Left cardiac atrium (tissue), 4 donors: ENCODE measurements at regions not wholly inside any gene's neighbourhood (a gene's known extent, or its start where the extent isn't known, plus 50 kb on each side); places are given as distances from the start of the nearest gene placed in this dataset.
"Not testable (repeated sequence)": the region's sequence is repeated elsewhere in the genome, so short reads cannot be mapped to it uniquely, and the experiment has no call there.

Experiments
- ATAC-seq, 2 donors: fragments of 200-7000 bp; cut with Tn5 transposase; one replicate each; pipeline ENCODE4 v1.9.1; 2020; ENCODE audit warnings: mild to moderate bottlenecking in 2 of 2, moderate library complexity in 2 of 2
- DNase-seq: peaks from one replicate; pipeline ENCODE4 v3.0.0-alpha.2; 2020
- intact Hi-C, 2 donors: fragments of 100-400 bp; cut with DNase I; formaldehyde crosslinking; loops; one replicate each; pipeline versions ENCODE4 v1.14.1 to v1.15.1; 2022 to 2023
- donor health status: DM: no; HTN: yes; CAD: no.
- donor health status: DM: no; HTN: yes; CAD: no; lungs with severe emphysema.
- donor health status: DM: yes; HTN: yes; CAD: no.
- donor health status: Dilated cardiomyopathy.

DNA sequence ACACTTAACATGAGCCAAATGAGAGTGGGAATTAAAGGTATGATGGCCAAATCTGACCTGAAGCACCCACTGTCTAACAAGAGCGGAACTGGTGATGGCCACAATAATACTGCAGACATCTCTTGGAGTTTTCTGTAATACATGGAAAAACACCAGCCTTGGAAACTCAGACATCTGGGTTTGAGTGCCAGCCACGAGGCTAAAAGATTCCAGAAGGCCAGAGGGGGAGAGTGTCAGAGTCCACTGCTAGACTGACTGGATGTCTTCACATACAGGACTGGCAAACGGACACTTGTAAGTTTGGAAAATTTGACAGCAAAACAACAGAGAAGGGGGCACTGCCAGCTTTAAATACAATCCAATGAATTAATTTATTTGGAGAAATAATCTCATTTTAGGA, 175.1 kb downstream of the ADSS2 start:
- intact Hi-C loops: loop anchor here in 1 of 2 donors (10.0 kb wide), 1 partner anchor 222 kb away; the partner anchor contains the start of gene ZBTB18

GRCh38 chr1:244280201-244280600, 171.5 kb downstream of the ADSS2 start:
- intact Hi-C loops: no loop called here
- no peak for DNase-seq
- no peak for ATAC-seq

More for the DNA sequence above, 175.1 kb downstream of the ADSS2 start:
- ATAC-seq (no peak), DNase-seq (no peak)

GRCh38 chr1:244280859-244281258, 170.8 kb downstream of the ADSS2 start:
- ATAC-seq: no peak
- intact Hi-C loops: no loop called here

DNA sequence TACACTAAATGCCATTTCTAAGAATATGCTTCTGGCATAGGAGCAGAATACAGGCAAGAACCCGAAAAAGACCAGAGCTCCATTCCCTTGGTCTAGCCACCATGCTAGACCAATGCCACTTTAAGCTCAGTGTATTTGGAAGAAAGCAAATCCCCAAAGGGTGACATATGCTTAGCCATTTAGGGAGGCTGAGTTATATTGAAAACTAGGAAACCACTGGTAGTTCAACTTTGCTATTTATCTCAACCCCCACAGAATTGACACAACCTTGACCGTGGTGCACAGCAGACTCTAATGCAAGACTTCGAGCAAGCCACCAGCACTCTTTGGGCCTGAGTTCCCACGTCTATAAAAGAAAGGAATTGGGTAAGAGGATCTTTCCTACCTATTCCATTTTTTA, 167.9 kb downstream of the ADSS2 start:
- intact Hi-C loops: no loop called here
- DNase-seq (no peak), ATAC-seq (no peak)

More at GRCh38 chr1:244280859-244281258, 170.8 kb downstream of the ADSS2 start:
- no peak for DNase-seq

GRCh38 chr1:244284641-244285156, 167.0 kb downstream of the ADSS2 start:
- intact Hi-C loops: no loop called here
- DNase-seq (no peak), ATAC-seq (no peak)

GRCh38 chr1:244286341-244286740, 165.4 kb downstream of the ADSS2 start:
- ATAC-seq: no peak
- intact Hi-C loops: no loop called here
- no peak for DNase-seq

DNA sequence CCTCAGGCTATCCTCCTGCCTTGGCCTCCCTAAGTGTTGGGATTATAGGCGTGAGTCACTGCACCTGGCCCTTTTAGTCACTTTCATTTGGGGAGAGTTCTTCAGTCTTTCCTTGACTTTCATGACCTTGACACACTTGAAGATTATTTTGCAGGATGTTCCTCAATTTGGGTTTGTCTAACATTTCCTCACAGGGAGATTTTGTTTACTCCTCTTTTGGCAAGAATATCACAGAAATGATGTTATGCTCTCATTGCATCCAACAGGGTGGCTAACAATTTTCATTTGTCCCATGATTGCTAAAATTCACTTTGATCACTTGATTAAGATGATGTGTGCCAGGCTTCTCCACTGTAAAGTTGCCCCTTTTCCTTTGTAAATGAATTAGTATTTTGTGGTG, 164.0 kb downstream of the ADSS2 start:
- intact Hi-C loops: no loop called here
- DNase-seq: no peak
- no peak for ATAC-seq

DNA sequence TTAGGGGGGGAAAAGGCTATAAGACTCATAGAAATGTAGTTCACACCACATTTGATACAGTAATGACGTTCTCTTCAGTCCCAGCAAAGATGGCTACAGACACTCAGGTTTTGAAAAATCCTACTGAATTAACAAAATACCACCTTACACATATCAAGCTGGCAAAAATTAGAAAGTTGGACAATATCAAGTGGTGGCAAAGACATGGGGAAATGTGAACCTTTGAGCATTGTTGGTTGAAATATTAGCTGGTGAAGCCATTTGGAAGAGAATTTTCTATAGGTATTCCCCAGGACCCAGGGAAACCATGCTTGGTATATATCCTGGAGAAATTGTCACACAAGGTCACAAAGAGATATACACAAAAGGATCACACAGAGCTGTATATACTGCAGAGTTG, 163.0 kb downstream of the ADSS2 start:
- ATAC-seq (no peak), DNase-seq (no peak)
- intact Hi-C loops: no loop called here

GRCh38 chr1:244289991-244290785, 161.5 kb downstream of the ADSS2 start:
- no peak for DNase-seq
- intact Hi-C loops: no loop called here
- no peak for ATAC-seq

- ATAC-seq (no peak), DNase-seq (no peak)
- intact Hi-C loops: no loop called here
Observed at GRCh38 chr1:244291236-244292201, 160.2 kb downstream of the ADSS2 start.

DNA sequence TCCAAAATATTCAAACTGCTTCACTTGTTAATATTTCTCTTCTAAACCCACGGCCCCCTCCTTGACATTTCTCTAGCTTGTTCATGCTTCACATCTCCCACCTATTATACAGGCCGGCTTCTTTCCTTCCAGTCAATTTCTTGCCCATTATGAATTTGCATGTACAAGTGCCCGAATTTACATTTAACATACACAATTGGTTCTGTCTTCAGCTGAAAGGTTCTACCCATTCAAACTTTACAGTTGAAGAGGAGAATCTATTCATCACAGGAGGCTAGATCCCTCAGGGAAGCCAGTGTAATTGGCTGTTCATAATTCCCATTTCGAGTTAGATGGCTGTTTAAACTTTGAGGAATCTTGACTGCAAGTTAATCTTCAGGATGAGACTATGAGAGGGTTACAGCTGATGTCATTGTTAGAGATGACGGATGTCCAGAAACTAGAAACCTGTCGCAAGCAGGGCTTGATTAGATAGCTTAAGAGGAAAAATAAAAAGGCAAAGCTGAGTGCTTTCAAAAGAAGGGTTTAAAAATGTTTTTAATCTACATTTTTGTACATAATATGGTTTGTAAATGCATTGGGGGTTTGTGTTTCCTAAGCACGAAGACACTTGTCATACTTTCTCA, 157.0 kb downstream of the ADSS2 start:
- DNase-seq (no peak), ATAC-seq (no peak)
- intact Hi-C loops: no loop called here

GRCh38 chr1:244296003-244296402, 155.7 kb downstream of the ADSS2 start:
- intact Hi-C loops: no loop called here
- ATAC-seq (no peak), DNase-seq (no peak)

GRCh38 chr1:244296447-244296846, 155.3 kb downstream of the ADSS2 start:
- intact Hi-C loops: no loop called here
- no peak for DNase-seq
- no peak for ATAC-seq

- ATAC-seq (no peak), DNase-seq (no peak)
- intact Hi-C loops: no loop called here
Observed at GRCh38 chr1:244297087-244297486, 154.6 kb downstream of the ADSS2 start.

- intact Hi-C loops: no loop called here
- no peak for DNase-seq
- no peak for ATAC-seq
Observed at GRCh38 chr1:244297616-244298015, 154.1 kb downstream of the ADSS2 start.

- intact Hi-C loops, ATAC-seq: not testable (repeated sequence)
Observed at GRCh38 chr1:244300029-244300375, 151.7 kb downstream of the ADSS2 start.

DNA sequence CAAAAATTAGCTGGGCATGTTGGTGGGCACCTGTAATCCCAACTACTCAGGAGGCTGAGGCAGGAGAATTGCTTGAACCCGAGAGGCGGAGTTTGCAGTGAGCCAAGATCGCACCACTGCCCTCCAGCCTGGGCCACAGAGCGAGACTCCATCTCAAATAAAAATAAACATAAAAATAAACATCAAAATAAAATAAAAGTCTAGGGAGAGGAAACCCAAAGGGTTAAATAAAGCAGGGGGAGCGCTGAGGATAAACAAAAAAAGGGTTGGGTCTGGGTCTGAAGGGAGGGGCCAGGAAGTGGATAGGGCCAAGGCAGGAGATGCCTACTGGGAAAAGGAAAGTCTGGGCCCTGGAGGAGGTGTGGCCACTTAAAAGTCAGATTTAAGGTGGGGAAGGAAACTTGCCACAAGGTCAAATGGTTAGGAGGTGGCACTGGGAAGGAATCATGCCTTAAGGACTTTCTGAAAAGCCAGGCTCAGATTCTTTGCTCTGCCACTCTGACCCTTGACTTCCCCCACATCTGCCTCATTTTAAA, 150.0 kb downstream of the ADSS2 start:
- DNase-seq (no peak), ATAC-seq (no peak)
- intact Hi-C loops: no loop called here

More at GRCh38 chr1:244300029-244300375, 151.7 kb downstream of the ADSS2 start:
- DNase-seq: not testable (repeated sequence)

DNA sequence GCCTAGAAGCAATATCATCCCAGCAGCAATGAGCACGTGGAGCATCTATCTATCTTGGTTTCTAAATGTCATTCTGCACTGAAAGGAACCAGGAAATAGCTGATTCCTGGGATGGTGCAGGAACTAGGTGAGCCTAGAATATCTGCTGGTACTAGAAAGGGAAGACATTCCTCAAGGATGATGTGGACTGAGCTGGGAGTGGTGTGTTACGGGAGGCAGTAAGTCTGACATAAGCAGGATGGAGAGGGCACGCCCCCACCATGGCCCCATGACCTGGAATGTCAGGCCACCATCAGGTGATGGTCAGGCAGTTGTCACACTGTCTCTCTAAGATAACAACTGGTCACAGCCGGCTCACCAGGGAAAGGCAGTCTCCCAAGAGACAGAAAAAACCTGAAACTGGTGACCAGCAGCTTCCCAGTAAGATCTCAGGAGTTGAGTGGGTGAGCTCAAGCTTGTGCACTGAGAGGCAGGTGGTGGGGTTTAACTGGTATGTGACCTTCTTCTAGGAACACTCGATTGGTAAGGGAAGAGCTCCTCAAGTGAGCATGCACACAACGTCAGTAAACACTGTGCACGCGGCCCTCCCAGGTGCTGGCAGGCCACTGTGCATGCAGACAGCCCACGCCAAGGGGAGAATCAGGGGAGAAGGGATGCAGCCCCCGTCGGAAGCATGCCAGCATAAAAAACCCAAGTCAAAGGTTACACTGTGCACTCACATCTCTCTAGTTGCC, 148.7 kb downstream of the ADSS2 start:
- ATAC-seq (peak in 1 of 2 donors; percentile 24), DNase-seq (no peak)
- intact Hi-C loops: no loop called here

- intact Hi-C loops: no loop called here
- ATAC-seq: no peak
- no peak for DNase-seq
Observed at GRCh38 chr1:244303610-244303969, 148.1 kb downstream of the ADSS2 start.
